Breast epithelium (tissue), 4 donors: ENCODE measurements at regions not wholly inside any gene's neighbourhood (a gene's known extent, or its start where the extent isn't known, plus 50 kb on each side); places are given as distances from the start of the nearest gene placed in this dataset.

Experiments
- DNase-seq, 2 donors: peaks; one replicate each; pipeline ENCODE4 v3.0.0-alpha.2; 2019; ENCODE audit warnings: low spot score in 2 of 2
- H3K27ac ChIP-seq, 2 donors: fragments of 200-600 bp; sonication (generic) in 1 of 2; one replicate each; pipeline ENCODE4 v1.5.1; 2016 to 2019; ENCODE audit warnings: mild to moderate bottlenecking in 1 of 2
- H3K27me3 ChIP-seq, 2 donors: fragments of 200-600 bp; sonication (generic) in 1 of 2; one replicate each; pipeline versions ENCODE4 v1.5.1 to v1.6.0; 2017 to 2019; ENCODE audit warnings: control low read depth in 1 of 2, mild to moderate bottlenecking in 1 of 2
- H3K36me3 ChIP-seq: fragments of 200-600 bp; one replicate; pipeline ENCODE4 v1.5.1; 2019
- H3K4me1 ChIP-seq, 2 donors: fragments of 200-600 bp; sonication (generic); one replicate each; pipeline ENCODE4 v1.5.1; 2016 to 2019; ENCODE audit warnings: control low read depth in 1 of 2
- H3K4me3 ChIP-seq, 3 donors: fragments of 200-600 bp; sonication (generic); 1 replicate in 2 of 3; 2 replicates in 1 of 3; pipeline ENCODE4 v1.5.1; 2016 to 2019; ENCODE audit warnings: mild to moderate bottlenecking in 3 of 3, moderate library complexity in 2 of 3
- H3K9me3 ChIP-seq, 2 donors: fragments of 200-600 bp; sonication (generic) in 1 of 2; one replicate each; pipeline ENCODE4 v1.5.1; 2016 to 2019; ENCODE audit warnings: control low read depth in 1 of 2
- CTCF ChIP-seq, 3 donors: fragments of 450-650 bp; IDR thresholded peaks; one replicate each; pipeline ENCODE4 v1.5.1; 2016 to 2017; ENCODE audit warnings: antibody characterized with exemption in 3 of 3, mild to moderate bottlenecking in 3 of 3, moderate library complexity in 3 of 3
- POLR2A ChIP-seq: fragments of 450-650 bp; IDR thresholded peaks from one replicate; pipeline ENCODE4 v1.6.1; 2016; ENCODE audit warnings: antibody characterized with exemption, mild to moderate bottlenecking, moderate library complexity
- POLR2AphosphoS5 ChIP-seq, 3 donors: sonication (generic); formaldehyde crosslinking; IDR thresholded peaks; one replicate each; pipeline ENCODE4 v1.6.1; 2017; ENCODE audit warnings: antibody characterized with exemption in 3 of 3
- intact Hi-C: fragments of 100-400 bp; cut with DNase I; formaldehyde crosslinking; loops from one replicate; pipeline ENCODE4 v1.15.1; 2023; ENCODE audit warnings: low total_unique reads

DNA sequence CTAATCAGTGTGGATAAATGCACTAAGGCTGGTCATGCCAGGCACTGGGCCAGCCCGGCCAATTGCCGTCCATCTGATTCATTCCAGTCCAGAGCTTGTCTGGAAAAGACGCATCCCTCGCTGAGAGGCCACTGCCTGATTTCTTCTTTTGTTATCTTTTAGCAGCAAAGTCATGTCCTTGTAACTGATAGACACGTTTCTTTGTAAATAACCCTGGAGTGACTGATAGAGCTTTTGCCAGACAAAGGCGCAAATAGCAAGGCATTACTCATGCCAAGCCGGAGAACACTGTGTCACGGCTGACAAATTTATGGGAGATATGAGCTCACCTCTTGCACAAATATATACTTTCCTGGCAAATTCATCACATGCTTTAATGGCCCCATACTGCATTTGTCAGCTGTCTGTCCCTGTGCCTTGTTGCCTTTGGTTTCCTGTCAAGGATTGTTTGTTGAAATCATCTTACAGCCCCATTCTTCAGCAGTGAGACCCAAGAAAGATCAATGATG lies 164.4 kb downstream of the ETAA1 start:
- TF ChIP-seq POLR2A: no peak
- TF ChIP-seq CTCF (IDR thresholded peaks at IDR 0.05): no peak
- no peak for TF ChIP-seq POLR2AphosphoS5 (IDR thresholded peaks at IDR 0.05)
- no peak overlapping the region for H3K27ac ChIP-seq
- H3K4me3 ChIP-seq: no peak overlapping the region

DNA sequence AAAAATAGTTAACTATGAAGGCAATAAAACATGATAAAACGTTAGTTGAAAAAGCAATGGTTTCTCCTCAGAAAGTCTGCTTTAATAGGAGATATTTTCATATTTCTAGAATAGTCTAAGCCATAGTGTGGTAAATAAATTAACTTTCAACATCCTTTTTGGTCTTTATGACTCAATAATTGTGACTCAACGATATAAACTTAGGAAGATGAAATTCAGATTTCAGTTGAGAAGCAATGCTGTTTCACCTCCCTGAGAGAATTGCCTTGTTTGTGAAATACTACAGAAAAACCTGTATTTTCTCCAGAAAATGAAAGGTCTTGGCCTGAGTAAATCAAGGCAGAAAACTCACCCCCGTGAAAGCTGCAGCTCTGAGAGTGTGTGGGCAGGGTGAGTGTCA lies 166.9 kb downstream of the ETAA1 start:
- no peaks in the 10 kb centered on the region for H3K36me3 ChIP-seq
- no peaks in the 10 kb centered on the region for H3K9me3 ChIP-seq
- DNase-seq: no peak
- H3K27me3 ChIP-seq: no peaks in the 10 kb centered on the region
- no peaks in the 10 kb centered on the region for H3K4me1 ChIP-seq
- H3K4me3 ChIP-seq: no peak overlapping the region
- H3K27ac ChIP-seq: no peak overlapping the region
- intact Hi-C loops: no loop called here
- TF ChIP-seq CTCF (IDR thresholded peaks at IDR 0.05): no peak
- TF ChIP-seq POLR2AphosphoS5 (IDR thresholded peaks at IDR 0.05): no peak
- no peak for TF ChIP-seq POLR2A

More for the DNA sequence above, 164.4 kb downstream of the ETAA1 start:
- Histone ChIP-seq H3K4me1 (no peaks in the 10 kb centered on the region), H3K9me3 (no peaks in the 10 kb centered on the region), H3K36me3 (no peaks in the 10 kb centered on the region), H3K27me3 (no peaks in the 10 kb centered on the region)
- intact Hi-C loops: no loop called here
- no peak for DNase-seq

DNA sequence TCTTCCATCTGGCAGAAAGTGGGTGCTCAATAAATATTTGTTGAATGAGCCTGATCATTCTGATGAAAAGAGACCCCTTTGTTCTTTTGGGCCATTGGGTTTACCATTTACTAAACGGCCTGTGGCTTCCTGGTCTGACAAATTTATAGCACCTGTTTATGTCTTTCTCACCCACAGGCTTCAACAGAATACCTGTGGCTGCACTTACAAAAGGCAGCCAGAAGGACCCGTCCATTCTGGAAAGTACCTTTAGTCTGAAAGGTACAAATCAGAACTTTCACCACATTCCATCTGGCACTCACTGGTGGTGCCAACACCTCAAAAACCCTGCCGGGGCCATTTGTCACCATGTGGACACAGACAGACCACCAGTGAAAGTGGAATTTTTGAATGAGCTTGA lies 167.5 kb downstream of the ETAA1 start:
- intact Hi-C loops: no loop called here
- H3K4me3 ChIP-seq: no peak overlapping the region
- no peaks in the 10 kb centered on the region for H3K9me3 ChIP-seq
- no peak overlapping the region for H3K27ac ChIP-seq
- H3K36me3 ChIP-seq: no peaks in the 10 kb centered on the region
- no peak for DNase-seq
- H3K27me3 ChIP-seq: no peaks in the 10 kb centered on the region
- H3K4me1 ChIP-seq: no peaks in the 10 kb centered on the region
- TF ChIP-seq POLR2AphosphoS5 (IDR thresholded peaks at IDR 0.05): no peak
- TF ChIP-seq POLR2A: no peak
- TF ChIP-seq CTCF (IDR thresholded peaks at IDR 0.05): no peak

DNA sequence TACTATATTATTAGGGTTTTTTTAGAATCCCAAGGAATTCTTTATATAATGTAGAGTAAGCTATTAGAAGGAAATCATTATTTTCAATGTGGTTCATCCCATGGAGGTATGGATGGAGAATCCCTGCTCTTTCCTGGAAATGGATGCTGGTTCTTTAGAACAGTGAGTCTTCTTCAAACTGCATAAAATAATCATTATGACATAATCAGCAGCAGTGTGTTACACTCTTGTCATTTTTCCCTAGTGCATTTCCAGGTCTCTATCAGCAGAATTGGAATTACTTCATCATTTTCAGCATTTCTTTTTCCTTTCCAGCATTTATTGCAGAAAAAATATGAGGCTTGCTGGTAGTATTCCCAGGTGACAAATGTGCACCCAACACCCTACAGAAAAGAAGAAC lies 168.1 kb downstream of the ETAA1 start:
- no peak for DNase-seq
- intact Hi-C loops: no loop called here
- no peaks in the 10 kb centered on the region for H3K27me3 ChIP-seq
- H3K36me3 ChIP-seq: no peaks in the 10 kb centered on the region
- no peaks in the 10 kb centered on the region for H3K9me3 ChIP-seq
- no peak for TF ChIP-seq POLR2A
- no peak for TF ChIP-seq POLR2AphosphoS5 (IDR thresholded peaks at IDR 0.05)
- TF ChIP-seq CTCF (IDR thresholded peaks at IDR 0.05): no peak
- H3K27ac ChIP-seq: no peak overlapping the region
- no peak overlapping the region for H3K4me3 ChIP-seq
- no peaks in the 10 kb centered on the region for H3K4me1 ChIP-seq

- Histone ChIP-seq H3K36me3 (no peaks in the 10 kb centered on the region), H3K27me3 (no peaks in the 10 kb centered on the region), H3K4me3 (no peak overlapping the region), H3K4me1 (no peaks in the 10 kb centered on the region), H3K9me3 (no peaks in the 10 kb centered on the region), H3K27ac (no peak overlapping the region)
- intact Hi-C loops: no loop called here
- DNase-seq: no peak
- TF ChIP-seq POLR2A (no peak), POLR2AphosphoS5 (IDR thresholded peaks at IDR 0.05) (no peak), CTCF (IDR thresholded peaks at IDR 0.05) (no peak)
These were observed 168.6 kb downstream of the ETAA1 start for GRCh38 chr2:67565761-67566160.
